Tibial nerve (tissue), 4 donors: ENCODE measurements at regions not wholly inside any gene's neighbourhood (a gene's known extent, or its start where the extent isn't known, plus 50 kb on each side); places are given as distances from the start of the nearest gene placed in this dataset.

Source experiments
- DNase-seq, 2 donors: peaks; one replicate each; pipeline ENCODE4 v3.0.0-alpha.2; 2019; ENCODE audit warnings: low spot score in 2 of 2
- H3K27ac ChIP-seq, 4 donors: fragments of 200-600 bp; sonication (generic) in 3 of 4; one replicate each; pipeline ENCODE4 v1.5.1; 2017 to 2019; ENCODE audit warnings: mild to moderate bottlenecking in 1 of 4
- H3K27me3 ChIP-seq, 2 donors: fragments of 200-600 bp; sonication (generic) in 1 of 2; one replicate each; pipeline versions ENCODE4 v1.5.1 to v1.6.0; 2017 to 2019
- H3K36me3 ChIP-seq, 3 donors: fragments of 200-600 bp; sonication (generic); one replicate each; pipeline ENCODE4 v1.5.1; 2018 to 2019
- H3K4me1 ChIP-seq, 4 donors: fragments of 200-600 bp; sonication (generic) in 3 of 4; one replicate each; pipeline ENCODE4 v1.5.1; 2017 to 2019
- H3K4me3 ChIP-seq, 4 donors: fragments of 200-600 bp; sonication (generic) in 3 of 4; one replicate each; pipeline ENCODE4 v1.5.1; 2017 to 2019; ENCODE audit warnings: mild to moderate bottlenecking in 1 of 4, moderate library complexity in 1 of 4
- H3K9me3 ChIP-seq, 4 donors: fragments of 200-600 bp; sonication (generic) in 3 of 4; one replicate each; pipeline ENCODE4 v1.5.1; 2017 to 2019
- CTCF ChIP-seq, 5 experiments: fragments of 200-600 bp in 3 of 5; fragments of 450-650 bp in 2 of 5; sonication (generic) in 3 of 5; IDR thresholded peaks; one replicate each; pipeline ENCODE4 v1.5.1; 2016 to 2019; ENCODE audit warnings: antibody characterized with exemption in 5 of 5, mild to moderate bottlenecking in 3 of 5, moderate library complexity in 2 of 5
- EP300 ChIP-seq, 2 donors: sonication (generic); formaldehyde crosslinking; IDR thresholded peaks; one replicate each; pipeline ENCODE4 v1.6.1; 2017; ENCODE audit warnings: antibody characterized with exemption in 2 of 2, mild to moderate bottlenecking in 1 of 2
- POLR2A ChIP-seq, 2 donors: fragments of 450-650 bp; IDR thresholded peaks; one replicate each; pipeline ENCODE4 v1.6.1; 2017; ENCODE audit warnings: antibody characterized with exemption in 2 of 2, mild to moderate bottlenecking in 2 of 2, moderate library complexity in 2 of 2
- WGBS, 2 donors: methylation state at CpG; one replicate each; pipeline ENCODE4 v1.1.5; 2018; 5-methylcytosine and 5-hydroxymethylcytosine counted together

- DNase-seq: no peak
- Histone ChIP-seq H3K36me3 (no peaks in the 10 kb centered on the region), H3K4me1 (no peaks in the 10 kb centered on the region), H3K27me3 (no peaks in the 10 kb centered on the region), H3K27ac (no peak overlapping the region), H3K4me3 (no peak overlapping the region), H3K9me3 (no peaks in the 10 kb centered on the region)
- TF ChIP-seq CTCF (IDR thresholded peaks at IDR 0.05): no peak
- TF ChIP-seq EP300 (IDR thresholded peaks at IDR 0.05): no peak
- TF ChIP-seq POLR2A (IDR thresholded peaks at IDR 0.05): no peak
- WGBS, 2 donors: 25 to 44% methylated on average over 1 of the region's 1 CpG
Observed at GRCh38 chrX:16491461-16491860, 158.5 kb upstream of the S100G start.

GRCh38 chrX:16496175-16496574 lies 153.8 kb upstream of the S100G start:
- H3K27me3 ChIP-seq: no peaks in the 10 kb centered on the region
- TF ChIP-seq POLR2A (IDR thresholded peaks at IDR 0.05): no peak
- TF ChIP-seq CTCF (IDR thresholded peaks at IDR 0.05): no peak
- no peak for TF ChIP-seq EP300 (IDR thresholded peaks at IDR 0.05)
- WGBS, 2 donors: 83 to 92% methylated on average over 3 of the region's 3 CpGs
- DNase-seq: no peak
- no peaks in the 10 kb centered on the region for H3K36me3 ChIP-seq
- no peaks in the 10 kb centered on the region for H3K9me3 ChIP-seq
- no peaks in the 10 kb centered on the region for H3K4me1 ChIP-seq
- H3K4me3 ChIP-seq: no peak overlapping the region
- H3K27ac ChIP-seq: no peak overlapping the region

- H3K36me3 ChIP-seq: no peaks in the 10 kb centered on the region
- no peak for TF ChIP-seq POLR2A (IDR thresholded peaks at IDR 0.05)
- TF ChIP-seq CTCF (IDR thresholded peaks at IDR 0.05): no peak
- no peak for TF ChIP-seq EP300 (IDR thresholded peaks at IDR 0.05)
Observed at GRCh38 chrX:16511796-16512776, 137.9 kb upstream of the S100G start.

GRCh38 chrX:16516232-16516876 lies 133.6 kb upstream of the S100G start:
- H3K4me1 ChIP-seq: no peaks in the 10 kb centered on the region
- H3K27ac ChIP-seq: no peak overlapping the region
- TF ChIP-seq CTCF (IDR thresholded peaks at IDR 0.05) (no peak), POLR2A (IDR thresholded peaks at IDR 0.05) (no peak), EP300 (IDR thresholded peaks at IDR 0.05) (no peak)
- H3K27me3 ChIP-seq: peaks cover 0 to 4% of the 10 kb centered on the region in 2 donors
- no peaks in the 10 kb centered on the region for H3K36me3 ChIP-seq
- no peak overlapping the region for H3K4me3 ChIP-seq
- no peak for DNase-seq
- 70 to 88% methylated on average over 3 of the region's 3 CpGs for WGBS, 2 donors
- H3K9me3 ChIP-seq: no peaks in the 10 kb centered on the region

More at GRCh38 chrX:16511796-16512776, 137.9 kb upstream of the S100G start:
- no peaks in the 10 kb centered on the region for H3K4me1 ChIP-seq
- H3K27ac ChIP-seq: no peak overlapping the region
- H3K27me3 ChIP-seq: peaks cover 0 to 4% of the 10 kb centered on the region in 2 donors
- 63 to 76% methylated on average over 11 of the region's 11 CpGs for WGBS, 2 donors
- DNase-seq: no peak
- no peak overlapping the region for H3K4me3 ChIP-seq
- no peaks in the 10 kb centered on the region for H3K9me3 ChIP-seq
